ENCODE measurements at regions not wholly inside any gene's neighbourhood (a gene's known extent, or its start where the extent isn't known, plus 50 kb on each side); places are given as distances from the start of the nearest gene placed in this dataset.

DNA sequence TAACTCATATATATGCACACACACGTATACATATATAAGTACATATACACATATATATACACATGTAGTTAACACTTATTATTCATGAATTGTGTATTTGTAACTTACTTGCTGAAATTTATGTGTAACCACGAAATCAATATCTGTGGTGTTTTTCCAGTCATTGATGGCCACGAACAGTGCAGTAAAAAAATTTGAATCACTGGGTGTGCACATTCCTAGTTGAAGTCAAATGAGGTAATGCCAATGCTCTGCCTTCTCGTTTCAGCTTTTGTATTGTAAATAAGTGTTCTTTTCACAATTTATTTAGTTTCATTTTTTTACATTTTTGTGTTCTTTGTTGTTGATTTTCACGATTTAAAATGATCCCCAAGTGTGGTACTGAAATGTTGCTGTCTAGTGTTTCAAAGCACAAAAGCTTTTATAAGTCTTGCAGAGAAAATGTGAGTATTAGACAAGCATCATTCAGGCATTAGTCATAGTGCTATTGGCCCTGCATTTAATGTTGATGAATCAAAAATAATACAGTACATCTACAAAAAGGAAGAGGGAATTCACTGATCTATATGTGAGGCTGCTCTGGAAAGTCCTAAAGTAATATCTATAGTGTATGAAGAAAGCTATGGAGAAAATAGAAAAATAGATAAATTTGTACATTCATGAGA lies 419.0 kb downstream of the DSC3 start:
- Histone ChIP-seq H3K27me3 (replicated peaks; ENCODE audit: insufficient read depth, low read depth, low read length, poor library complexity) (no peaks in the 10 kb centered on the region), H3K9me3 (ENCODE audit: low read depth, low read length, poor library complexity, severe bottlenecking) (peaks cover 5% of the 10 kb centered on the region), H3K36me3 (ENCODE audit: insufficient read depth, low read length, poor library complexity, severe bottlenecking) (no peaks in the 10 kb centered on the region), H3K27ac (ENCODE audit: low read depth, low read length, poor library complexity, severe bottlenecking) (no peak overlapping the region), H3K4me1 (ENCODE audit: insufficient read depth, low read length, poor library complexity, severe bottlenecking) (no peaks in the 10 kb centered on the region), H3K4me3 (ENCODE audit: low read depth, low read length, poor library complexity, severe bottlenecking) (no peak overlapping the region)
- TF ChIP-seq, protein P1, sequence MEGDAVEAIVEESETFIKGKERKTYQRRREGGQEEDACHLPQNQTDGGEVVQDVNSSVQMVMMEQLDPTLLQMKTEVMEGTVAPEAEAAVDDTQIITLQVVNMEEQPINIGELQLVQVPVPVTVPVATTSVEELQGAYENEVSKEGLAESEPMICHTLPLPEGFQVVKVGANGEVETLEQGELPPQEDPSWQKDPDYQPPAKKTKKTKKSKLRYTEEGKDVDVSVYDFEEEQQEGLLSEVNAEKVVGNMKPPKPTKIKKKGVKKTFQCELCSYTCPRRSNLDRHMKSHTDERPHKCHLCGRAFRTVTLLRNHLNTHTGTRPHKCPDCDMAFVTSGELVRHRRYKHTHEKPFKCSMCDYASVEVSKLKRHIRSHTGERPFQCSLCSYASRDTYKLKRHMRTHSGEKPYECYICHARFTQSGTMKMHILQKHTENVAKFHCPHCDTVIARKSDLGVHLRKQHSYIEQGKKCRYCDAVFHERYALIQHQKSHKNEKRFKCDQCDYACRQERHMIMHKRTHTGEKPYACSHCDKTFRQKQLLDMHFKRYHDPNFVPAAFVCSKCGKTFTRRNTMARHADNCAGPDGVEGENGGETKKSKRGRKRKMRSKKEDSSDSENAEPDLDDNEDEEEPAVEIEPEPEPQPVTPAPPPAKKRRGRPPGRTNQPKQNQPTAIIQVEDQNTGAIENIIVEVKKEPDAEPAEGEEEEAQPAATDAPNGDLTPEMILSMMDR (conservative IDR thresholded peaks at IDR 0.05; ENCODE audit: low read depth, low read length), result no peak
- no peak for TF ChIP-seq EZH2 (IDR thresholded peaks at IDR 0.05; ENCODE audit: borderline replicate concordance, low read depth, low read length, poor library complexity, severe bottlenecking)
- intact Hi-C loops (cut with micrococcal nuclease; ENCODE audit: unreplicated experiment), result no loop called here
- ChIA-PET POLR2A (ENCODE audit: low non-redundant PET) (no interaction called here), CTCF (no interaction called here)
- BruUV-seq (replicated peaks), result no TSS peak
- DNase-seq (ENCODE audit: low spot score), result no peak

DNA sequence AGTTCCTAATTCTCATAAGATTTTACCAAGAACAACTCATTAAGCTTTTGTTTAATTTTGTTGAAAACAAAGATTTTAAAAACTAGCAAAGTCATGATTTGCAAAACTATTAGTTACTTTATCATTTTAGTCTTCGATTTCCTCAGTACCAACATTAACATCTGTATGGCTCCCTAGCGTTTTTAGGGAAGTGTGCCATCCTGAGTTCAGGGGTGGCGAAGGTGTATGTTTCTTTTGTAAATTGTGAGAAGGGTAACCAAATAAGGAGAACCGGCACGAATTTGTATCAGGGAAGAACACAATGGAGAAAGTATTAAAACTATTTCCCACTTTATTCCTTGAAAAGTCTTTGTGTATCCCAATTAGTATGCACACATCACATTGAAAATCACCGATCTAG lies 419.9 kb downstream of the DSC3 start:
- TF ChIP-seq, protein P1 (conservative IDR thresholded peaks at IDR 0.05; ENCODE audit: low read depth, low read length), result no peak
- Histone ChIP-seq H3K4me3 (ENCODE audit: low read depth, low read length, poor library complexity, severe bottlenecking) (no peak overlapping the region), H3K9me3 (ENCODE audit: low read depth, low read length, poor library complexity, severe bottlenecking) (peaks cover 5% of the 10 kb centered on the region), H3K36me3 (ENCODE audit: insufficient read depth, low read length, poor library complexity, severe bottlenecking) (no peaks in the 10 kb centered on the region), H3K27ac (ENCODE audit: low read depth, low read length, poor library complexity, severe bottlenecking) (no peak overlapping the region), H3K4me1 (ENCODE audit: insufficient read depth, low read length, poor library complexity, severe bottlenecking) (no peaks in the 10 kb centered on the region), H3K27me3 (replicated peaks; ENCODE audit: insufficient read depth, low read depth, low read length, poor library complexity) (no peaks in the 10 kb centered on the region)
- ChIA-PET CTCF (no interaction called here), POLR2A (ENCODE audit: low non-redundant PET) (no interaction called here)
- intact Hi-C loops (cut with micrococcal nuclease; ENCODE audit: unreplicated experiment), result no loop called here
- DNase-seq (ENCODE audit: low spot score), result no peak
- no TSS peak for BruUV-seq (replicated peaks)

DNA sequence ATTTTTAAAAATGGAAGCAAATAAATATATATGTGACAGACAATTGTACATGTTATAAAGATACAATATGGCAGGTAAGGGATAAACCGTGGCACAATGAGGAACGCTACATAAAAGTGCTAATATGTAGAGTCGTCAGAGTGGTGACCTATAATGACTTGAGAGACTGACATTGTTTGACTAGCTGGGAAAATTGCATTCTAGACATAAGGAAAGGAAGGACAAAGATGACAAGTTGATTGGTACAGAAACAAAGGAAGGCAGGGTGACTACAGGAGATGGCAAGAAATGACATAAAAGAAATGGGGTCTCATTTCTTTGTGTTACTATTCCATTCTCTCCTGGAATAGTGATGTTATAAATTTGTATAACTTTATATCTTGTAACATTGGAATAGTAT lies 420.4 kb downstream of the DSC3 start:
- TF ChIP-seq EZH2 (IDR thresholded peaks at IDR 0.05; ENCODE audit: borderline replicate concordance, low read depth, low read length, poor library complexity, severe bottlenecking), result no peak
- TF ChIP-seq, protein P1 (conservative IDR thresholded peaks at IDR 0.05; ENCODE audit: low read depth, low read length), result no peak
- Histone ChIP-seq H3K36me3 (ENCODE audit: insufficient read depth, low read length, poor library complexity, severe bottlenecking) (no peaks in the 10 kb centered on the region), H3K4me1 (ENCODE audit: insufficient read depth, low read length, poor library complexity, severe bottlenecking) (no peaks in the 10 kb centered on the region), H3K9me3 (ENCODE audit: low read depth, low read length, poor library complexity, severe bottlenecking) (peaks cover 5% of the 10 kb centered on the region), H3K27me3 (replicated peaks; ENCODE audit: insufficient read depth, low read depth, low read length, poor library complexity) (no peaks in the 10 kb centered on the region), H3K4me3 (ENCODE audit: low read depth, low read length, poor library complexity, severe bottlenecking) (no peak overlapping the region), H3K27ac (ENCODE audit: low read depth, low read length, poor library complexity, severe bottlenecking) (no peak overlapping the region)
- ChIA-PET CTCF (no interaction called here), POLR2A (ENCODE audit: low non-redundant PET) (no interaction called here)
- BruUV-seq (replicated peaks), result no TSS peak
- DNase-seq (ENCODE audit: low spot score), result no peak
- intact Hi-C loops (cut with micrococcal nuclease; ENCODE audit: unreplicated experiment), result no loop called here

All from A673 (cell line).